IPS DF 4.7 (cell line): ENCODE measurements at regions not wholly inside any gene's neighbourhood (a gene's known extent, or its start where the extent isn't known, plus 50 kb on each side); places are given as distances from the start of the nearest gene placed in this dataset.

Source experiments
- DNase-seq: peaks from one replicate; pipeline ENCODE4 v3.0.0-alpha.2; 2013; ENCODE audit warnings: low spot score; ENCODE audit errors: extremely low read depth

DNA sequence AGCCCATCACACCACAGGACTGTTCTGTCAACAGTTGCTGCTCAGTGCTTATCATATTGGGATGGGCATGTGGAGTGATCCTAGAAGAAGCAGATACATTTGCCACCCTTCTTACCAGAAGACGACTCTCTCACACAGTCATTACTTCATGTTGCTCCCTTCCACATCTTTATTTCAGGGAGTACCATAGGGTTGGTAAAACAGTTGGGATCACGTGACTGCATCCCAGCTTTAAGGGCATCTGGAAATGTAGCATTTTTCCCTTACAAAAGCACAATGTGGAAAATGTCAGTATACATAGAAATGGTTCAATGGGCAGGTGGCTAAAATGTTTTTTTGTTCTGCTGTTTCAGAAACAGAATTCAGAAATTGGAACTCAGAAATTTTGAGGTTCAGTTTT lies 791.0 kb downstream of the OTOL1 start:
- no peak for DNase-seq

DNA sequence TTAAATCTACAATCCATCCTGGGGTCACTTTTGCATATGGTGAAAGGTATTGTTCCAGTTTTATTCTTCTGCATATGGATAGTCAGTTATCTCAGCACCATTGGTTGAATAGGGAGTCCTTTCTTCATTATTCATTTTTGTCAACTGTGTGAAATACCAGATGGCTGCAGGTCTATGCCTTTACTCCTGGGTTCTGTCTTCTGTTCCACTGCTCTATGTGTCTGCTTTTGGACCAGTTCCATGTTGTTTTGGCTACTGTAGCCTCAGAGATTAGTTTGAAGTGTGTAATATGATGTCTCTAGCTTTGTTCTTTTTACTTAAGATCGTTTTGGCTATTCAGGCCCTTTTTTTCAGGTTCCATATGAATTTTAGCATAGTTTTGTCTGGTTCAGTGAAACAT lies 795.8 kb downstream of the OTOL1 start:
- no peak for DNase-seq

DNA sequence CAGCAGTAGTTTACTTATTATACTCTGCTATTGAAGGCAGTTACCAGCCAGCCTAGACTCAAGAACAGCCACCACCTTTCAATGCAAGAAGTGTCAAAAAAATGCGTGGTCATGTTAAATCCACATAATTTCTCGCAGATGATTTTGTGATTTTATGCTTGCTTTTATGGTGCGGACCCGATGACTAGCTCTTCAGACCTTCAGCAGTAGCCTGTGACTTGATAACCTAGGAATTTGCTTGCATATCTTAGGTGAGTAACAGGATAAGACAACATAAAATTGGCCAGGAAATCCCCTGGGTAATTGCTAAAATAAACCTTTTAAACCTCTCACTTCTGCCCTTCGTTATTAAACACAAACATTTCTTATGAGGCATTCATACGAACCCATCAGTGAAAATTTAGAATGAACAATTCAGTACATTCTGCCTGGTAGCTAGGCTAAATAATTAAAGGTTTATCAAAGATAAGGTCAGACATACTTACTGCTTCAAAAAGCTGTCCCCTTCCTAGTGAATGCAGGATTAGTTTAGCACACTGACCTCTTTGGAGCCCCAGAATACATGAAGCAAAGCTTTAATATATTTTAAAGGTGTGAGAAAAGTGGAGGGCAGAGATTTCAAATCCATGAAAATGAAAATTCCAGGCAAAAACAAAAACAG lies 798.8 kb downstream of the OTOL1 start:
- DNase-seq, result no peak

DNA sequence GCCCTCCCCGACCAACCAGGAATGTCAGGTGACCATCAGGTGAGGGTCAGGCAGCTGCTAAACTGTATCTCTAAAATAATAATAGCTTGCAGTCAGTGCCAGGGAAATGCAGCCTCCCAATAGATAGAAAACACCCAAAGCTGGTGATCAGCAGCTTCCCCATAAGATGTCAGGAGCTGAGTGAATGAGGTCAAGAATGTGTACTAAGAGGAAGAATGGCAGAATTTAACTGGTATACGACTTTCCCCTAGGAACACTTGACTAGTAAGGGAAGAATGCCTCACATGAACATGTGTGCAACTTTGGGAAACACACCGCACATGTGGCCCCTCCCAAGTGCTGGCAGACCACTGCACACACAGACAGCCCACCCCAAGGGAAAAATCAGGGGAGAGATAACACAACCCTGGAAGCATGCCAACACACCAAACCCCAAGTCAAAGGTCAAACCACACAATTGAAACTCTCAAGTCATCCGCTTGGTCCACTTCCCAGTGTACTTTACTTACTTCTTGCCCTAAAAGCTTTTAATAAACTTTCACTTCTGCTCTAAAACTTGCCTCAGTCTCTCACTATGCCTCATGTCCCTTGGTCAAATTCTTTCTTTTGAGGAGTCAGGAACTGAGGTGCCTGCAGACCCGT lies 806.5 kb downstream of the OTOL1 start:
- DNase-seq, result no peak

DNA sequence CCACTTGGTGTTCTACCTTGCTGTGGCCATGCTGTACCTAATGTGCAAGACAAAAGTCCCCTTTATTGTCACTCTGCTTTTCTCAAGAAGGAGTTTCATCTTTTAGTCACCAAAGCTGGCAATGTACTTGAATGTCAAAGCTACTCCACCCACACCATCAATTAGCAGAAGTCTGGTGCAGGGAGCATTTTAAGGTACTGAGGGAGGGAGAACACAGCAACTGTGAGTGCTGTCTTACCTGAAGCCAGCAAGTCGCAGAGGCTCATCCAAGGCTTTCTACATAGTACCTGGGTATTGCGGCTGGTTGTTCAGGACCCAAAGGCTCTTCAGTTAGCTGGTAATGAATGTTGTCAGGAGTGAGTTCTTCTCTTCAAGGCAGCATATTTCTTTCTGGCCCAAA lies 820.4 kb downstream of the OTOL1 start:
- DNase-seq, result no peak

DNA sequence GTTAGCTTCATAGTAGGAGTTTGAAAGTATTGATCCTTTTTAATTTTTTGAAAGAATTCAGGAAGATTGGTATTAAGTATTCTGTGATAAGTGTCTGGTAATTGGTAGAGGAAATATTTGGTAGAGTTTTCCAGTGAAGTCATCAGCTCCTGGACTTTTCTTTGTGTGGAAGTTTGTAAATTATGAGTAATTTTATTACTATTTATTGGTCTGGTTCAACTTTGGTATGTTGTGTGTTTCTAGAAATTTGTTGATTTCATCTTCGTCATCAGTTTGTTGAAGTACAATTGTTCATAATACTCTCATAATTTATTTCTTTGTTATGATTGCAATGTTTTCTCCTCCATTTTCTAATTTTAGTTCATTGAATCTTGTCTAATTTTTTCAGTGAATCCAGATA lies 832.0 kb downstream of the OTOL1 start:
- DNase-seq, result no peak

DNA sequence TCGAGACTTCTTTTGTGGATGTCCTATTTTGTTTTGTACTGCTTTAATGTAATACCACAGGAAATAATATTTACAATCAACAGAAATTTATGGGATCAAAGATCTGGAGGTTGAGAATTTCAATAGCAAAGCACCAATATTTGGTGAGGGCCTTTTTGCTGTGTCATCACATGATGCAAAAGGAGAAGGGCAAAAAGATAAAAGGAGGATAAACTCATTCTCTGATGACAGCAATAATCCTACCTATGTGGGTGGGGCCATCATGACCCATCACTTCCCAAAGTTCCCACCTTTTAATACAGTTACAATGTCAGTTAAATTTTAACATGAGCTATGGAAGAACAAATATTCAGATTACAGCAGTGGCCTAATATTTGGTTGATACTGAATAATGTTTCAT lies 832.9 kb downstream of the OTOL1 start:
- DNase-seq, result no peak

DNA sequence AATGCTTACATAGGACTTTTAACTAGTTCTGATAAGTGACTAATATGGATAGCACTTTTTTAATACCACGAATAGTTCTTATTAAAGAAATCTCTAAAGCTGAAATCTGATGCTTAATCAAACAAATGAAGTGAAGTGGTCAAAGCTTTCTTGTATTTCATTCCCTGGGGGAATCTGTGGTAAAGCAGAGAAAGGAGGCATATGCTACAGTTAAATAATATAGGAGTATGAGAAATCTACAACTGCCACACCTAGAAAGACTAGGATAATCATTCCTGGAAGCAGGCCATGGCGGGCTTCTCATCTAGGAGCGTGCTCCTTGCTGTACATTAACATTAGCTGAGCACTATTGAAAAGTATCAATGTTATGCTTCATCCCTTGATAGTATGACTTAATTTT lies 835.7 kb downstream of the OTOL1 start:
- DNase-seq, result no peak

DNA sequence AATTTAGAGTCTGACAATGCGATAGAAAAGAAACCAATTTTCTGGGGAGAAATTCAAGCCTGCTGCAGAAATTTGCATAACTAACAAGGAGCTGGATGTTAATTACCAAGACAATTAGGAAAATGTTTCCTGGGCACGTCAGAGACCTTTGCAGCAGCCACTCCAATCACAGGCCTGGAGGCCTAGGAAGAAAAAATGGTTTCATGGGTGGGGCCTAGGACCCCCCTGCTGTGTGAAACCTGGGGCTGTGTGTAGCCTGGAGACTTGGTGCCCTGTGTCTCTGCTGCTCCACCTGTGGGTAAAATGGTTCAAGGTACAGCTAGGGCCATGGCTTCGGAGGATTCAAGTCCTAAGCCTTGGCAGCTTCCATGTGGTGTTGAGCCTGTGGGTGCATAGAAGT lies 837.9 kb downstream of the OTOL1 start:
- DNase-seq, result no peak

DNA sequence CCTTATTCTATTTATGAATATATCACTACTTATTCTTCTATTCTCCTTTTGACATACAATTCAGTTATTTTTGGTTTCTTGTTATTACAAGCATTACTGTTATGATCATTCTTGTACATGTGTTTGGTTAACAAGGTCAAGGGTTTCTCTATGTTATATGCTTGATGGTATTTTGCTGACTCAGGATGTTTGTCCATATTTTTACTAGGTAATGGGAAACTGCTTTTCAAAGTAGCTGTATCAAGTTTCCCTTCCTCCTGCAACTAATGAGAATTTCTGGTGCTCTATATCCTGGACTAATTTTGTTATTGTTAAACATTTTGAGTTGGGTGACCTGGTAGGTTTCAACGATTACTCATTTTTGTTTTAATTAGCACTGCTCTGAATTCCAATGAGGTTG lies 841.0 kb downstream of the OTOL1 start:
- DNase-seq, result no peak

DNA sequence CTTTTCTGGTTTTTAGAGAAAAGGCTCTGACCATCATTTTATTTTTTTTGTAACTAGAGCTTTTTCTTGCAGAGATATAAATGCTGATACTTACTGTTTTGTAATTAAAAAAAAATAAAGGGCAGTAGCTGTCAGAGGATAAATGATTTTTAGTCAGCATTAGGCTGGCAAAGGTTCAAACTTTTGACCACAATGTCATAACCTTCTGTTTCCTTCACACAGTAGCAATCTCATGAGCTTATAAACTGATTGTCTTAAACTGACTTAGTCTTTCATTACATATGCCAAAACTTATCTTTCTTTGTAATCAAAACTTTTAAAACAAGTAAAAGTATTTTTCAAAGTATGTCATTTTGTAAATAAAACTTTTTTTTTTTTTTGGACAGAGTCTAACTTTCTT lies 841.9 kb downstream of the OTOL1 start:
- no peak for DNase-seq

DNA sequence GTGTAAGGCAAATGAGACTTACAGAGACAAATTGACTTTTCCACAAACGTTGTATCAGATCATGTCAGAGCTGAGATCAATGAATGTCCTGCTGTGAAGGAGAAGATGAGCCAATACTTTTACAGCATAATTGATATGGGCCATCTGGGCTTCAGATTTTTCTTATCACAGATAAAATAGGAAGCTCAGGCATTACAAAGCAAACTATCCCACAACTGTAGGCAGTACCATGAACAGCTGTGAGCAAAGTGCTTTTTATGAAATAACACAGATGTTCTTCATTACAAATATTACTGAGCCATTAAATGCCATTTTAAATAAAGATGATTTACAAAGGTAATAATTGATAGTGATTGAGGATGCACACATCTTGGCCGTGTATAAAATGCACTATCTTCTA lies 852.3 kb downstream of the OTOL1 start:
- DNase-seq, result no peak

DNA sequence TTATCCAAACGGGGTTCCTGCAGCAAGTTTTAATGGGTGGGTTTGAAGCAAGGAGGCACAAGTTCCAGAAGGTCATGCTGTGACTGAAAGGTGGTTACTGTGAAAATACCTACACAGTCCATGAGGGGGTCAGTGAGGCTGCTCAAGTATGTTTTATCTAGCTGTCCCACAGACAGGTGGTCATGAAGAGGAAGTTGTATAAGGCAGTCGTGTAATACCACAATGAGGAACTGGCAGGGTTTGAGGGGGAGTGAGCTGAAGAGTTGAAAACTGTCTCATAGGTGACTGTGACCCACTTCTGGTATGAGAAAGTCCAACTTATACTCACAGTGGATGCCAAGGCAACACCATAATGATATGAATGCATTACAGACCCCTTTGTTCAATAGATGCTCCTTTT lies 856.8 kb downstream of the OTOL1 start:
- no peak for DNase-seq

DNA sequence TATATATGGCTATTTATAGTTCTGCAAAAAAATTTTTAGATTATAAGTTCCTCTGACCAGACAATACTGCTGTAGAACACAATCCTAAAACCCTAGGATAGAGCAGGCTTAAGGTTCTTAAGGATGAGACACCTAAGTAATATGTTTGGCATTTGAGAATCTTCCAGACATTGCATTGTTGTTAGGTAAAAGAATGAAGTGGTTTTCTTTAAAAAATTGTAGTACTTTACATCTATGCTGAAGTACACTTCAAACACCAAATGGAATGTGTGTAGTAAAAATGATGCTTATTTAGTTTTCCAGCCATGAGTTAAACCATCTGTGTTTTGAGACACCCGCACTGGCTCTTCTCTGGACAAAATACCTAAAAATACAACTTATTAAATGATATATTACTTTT lies 857.7 kb downstream of the OTOL1 start:
- no peak for DNase-seq

DNA sequence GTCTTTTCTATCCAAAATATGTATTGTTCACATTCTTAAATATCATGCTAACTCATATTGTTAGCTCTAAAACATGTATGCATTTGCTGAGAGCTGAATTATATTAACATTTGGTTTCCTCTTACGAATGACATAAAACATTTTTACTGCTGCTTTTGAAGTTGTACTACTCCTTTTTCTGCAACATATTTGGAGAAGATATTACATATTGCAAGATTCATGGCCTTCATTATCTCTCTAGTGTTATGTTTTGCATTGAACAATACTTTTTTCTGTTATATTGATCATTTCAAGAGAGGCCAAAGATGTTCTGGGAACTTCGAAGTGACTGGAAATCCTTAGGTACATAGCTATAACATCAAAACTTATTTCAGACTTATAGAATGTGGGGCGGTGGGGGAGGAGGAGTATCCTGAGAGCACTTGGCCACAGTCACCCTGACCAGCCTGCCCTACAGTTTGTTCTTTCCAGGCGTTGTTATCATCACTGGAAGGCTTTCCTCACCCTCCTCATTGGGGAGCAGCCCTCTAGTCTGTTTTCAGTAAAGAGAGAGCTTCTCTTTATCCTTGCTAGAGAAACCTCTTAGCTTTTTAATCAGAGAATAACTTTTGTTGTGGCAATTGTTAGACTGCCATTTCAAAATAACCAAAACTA lies 868.6 kb downstream of the OTOL1 start:
- DNase-seq, result no peak

DNA sequence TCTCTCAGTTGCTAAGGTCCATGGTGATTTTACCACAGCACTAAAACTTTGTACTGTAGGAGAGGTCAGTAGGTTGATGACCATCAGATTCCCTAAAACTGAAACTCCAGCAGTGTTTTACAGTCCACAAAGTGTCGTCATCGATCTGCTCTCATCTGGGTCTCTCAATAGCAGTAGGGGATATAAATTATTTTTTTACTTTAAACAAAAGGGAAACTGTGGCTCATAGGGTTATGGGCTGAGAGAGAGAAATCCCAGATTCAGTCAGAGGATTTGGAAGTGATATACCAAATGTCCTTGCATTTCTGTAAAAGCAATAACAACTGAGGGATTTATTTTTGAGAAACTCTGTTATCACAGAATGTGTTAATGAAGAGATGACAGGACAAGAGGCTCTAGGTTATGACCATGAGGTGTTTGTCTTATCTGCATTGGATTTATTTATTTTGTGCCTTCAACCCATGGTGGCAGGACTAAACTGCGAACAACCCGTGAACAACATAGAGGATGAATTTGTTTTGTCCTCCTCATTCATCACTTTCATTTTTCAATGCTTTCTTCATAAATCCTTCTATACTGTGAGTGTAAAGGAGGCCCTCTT lies 869.7 kb downstream of the OTOL1 start:
- DNase-seq, result no peak

DNA sequence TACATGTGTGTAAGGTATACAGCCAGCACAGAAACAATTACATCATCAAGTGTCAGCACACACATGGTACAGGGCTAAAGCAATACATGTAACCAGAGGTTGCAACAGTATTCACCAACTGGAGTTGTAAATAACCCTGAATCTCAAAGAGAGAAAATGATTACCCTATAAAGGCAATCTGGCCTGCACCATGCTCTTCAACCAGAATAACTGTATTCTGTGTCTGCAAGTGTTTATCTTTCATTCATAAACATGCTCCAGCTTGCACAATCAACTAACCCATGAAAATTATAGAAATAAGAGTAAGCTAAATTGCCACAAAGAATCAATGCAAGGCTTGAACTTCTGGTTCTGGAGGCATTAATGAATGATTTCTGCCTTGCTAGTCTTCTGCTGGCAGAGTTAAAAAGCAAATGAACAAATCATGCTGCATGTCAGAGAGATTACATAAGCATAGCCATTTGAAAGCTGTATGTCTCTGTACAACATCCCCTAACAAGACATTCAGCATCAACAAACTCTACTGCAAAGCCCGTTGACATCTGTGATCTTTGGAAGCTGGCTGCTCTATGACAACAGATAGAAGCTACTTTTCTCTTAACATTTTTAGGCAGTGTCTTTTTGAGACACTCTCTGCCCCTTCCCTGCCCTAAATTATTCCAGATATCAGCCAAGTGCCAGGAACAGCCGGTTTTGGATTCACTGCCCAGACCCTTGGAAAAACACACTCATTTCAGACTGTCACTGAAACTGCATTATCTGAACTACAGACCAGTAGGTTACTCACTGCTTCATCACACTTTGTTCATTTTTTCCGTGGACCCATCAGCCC lies 871.0 kb downstream of the OTOL1 start:
- no peak for DNase-seq

DNA sequence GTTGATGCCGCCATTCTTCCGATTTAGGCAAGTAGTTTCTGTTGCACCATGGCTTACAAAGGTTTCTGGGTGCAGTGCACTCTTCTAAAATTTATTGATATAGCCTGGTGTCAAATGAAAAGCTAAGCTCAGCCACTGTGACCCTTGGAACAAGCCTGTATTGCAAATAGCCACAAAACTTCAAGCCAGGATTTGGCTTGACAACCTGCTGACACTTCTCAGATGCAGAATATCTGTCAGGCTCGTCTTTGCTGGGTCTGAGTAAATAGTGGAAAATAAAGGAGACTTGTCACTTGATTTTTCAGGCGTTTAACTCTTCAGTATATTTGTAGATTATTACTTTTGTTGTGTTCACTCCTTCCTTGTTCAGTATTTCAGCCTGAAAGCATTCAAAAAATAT lies 871.8 kb downstream of the OTOL1 start:
- DNase-seq, result no peak

DNA sequence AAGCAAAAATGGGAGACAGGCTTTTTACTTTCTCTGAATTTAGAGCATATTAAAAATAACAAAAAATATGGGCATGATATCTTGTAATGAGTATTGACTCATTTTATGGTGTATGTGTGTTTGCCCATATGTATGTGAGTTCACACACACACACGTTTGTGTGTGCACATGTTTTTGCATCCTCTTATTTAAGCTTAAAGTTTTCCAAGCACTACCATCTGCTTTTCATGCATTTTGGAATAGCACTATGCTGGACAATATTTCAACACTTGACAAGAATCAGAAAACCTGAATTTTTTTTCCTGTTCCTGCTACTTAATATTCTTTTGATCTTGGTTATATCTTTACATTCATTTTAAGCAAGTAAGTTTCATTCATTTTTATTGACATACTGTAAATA lies 872.7 kb downstream of the OTOL1 start:
- DNase-seq, result no peak

DNA sequence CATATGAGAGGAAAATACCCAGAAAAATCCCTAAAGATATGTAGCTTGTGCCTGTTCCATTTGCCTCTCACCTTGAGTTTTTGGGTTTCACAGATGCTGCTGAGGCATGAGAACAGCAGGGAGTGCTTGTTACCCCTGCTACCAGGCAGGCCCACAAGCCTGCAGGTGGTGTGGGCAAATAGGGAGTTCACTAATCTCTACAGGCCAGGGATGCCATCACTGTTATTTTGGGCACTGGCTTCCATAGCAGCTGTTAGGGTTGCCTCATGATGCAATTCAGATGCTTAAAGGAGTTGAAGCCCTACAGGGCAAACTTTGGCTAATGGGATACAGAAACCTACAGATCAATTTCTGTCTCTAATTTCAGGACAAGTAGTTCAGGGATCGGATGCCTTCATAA lies 873.5 kb downstream of the OTOL1 start:
- DNase-seq, result no peak

DNA sequence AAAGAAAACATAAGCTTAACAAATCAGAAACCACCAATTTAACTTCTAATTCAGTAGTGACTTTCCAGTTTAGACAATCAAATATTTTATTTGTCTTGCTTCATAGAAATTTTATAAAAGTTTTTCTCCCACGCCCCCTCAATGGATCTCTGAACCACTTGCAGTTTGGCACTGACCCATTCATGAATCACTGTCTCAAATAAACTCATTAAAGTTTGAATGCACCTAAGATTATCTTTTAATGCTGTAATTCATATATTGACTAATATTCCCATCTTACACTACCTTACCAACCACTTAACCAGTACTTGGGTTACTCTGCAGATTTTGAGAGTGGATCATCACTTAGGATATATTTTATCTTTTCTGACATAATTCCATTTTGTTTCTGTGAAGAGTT lies 880.2 kb downstream of the OTOL1 start:
- no peak for DNase-seq

DNA sequence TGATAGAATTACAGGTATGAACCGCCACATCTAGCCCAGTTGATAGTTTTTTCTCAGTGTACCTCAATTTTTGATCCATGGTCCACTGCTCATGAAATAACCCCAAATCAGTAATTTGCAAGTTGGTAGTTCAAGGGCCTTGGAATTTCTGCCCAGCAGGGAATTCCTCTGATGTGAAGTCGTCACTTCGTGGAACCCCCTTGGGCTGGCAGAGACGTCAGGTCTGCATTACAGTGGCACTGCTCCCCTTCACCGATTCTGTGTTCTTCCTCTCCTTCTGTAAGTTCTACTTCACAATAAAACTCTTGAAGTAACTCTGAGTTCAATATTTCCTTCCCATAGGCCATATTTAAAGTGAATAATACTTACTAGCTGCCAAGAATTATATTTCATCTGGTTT lies 881.0 kb downstream of the OTOL1 start:
- DNase-seq, result no peak
